IPS-18a (cell line): ENCODE measurements at regions not wholly inside any gene's neighbourhood (a gene's known extent, or its start where the extent isn't known, plus 50 kb on each side); places are given as distances from the start of the nearest gene placed in this dataset.

Experiments used
- H3K27ac ChIP-seq: one replicate; pipeline ENCODE4 v1.5.1; 2013; ENCODE audit warnings: low read length
- H3K27me3 ChIP-seq: one replicate; pipeline ENCODE4 v1.6.1; 2013; ENCODE audit warnings: mild to moderate bottlenecking, low read length; ENCODE audit not compliant: control insufficient read depth, insufficient read depth
- H3K36me3 ChIP-seq: one replicate; pipeline ENCODE4 v1.6.1; 2013; ENCODE audit warnings: low read depth, low read length; ENCODE audit not compliant: control insufficient read depth
- H3K4me1 ChIP-seq: one replicate; pipeline ENCODE4 v1.6.1; 2013; ENCODE audit warnings: low read depth, low read length; ENCODE audit not compliant: control insufficient read depth
- H3K4me3 ChIP-seq: one replicate; pipeline ENCODE4 v1.5.1; 2013; ENCODE audit warnings: low read length
- H3K9ac ChIP-seq: one replicate; pipeline ENCODE4 v1.6.1; 2013; ENCODE audit warnings: mild to moderate bottlenecking, low read length, moderate library complexity
- H3K9me3 ChIP-seq: one replicate; pipeline ENCODE4 v1.6.1; 2013; ENCODE audit warnings: low read depth, low read length; ENCODE audit not compliant: control insufficient read depth

- H3K27me3 ChIP-seq: no peaks in the 10 kb centered on the region
- no peaks in the 10 kb centered on the region for H3K36me3 ChIP-seq
- no peaks in the 10 kb centered on the region for H3K4me1 ChIP-seq
- no peak overlapping the region for H3K9ac ChIP-seq
- H3K27ac ChIP-seq: no peak overlapping the region
- peaks cover 4% of the 10 kb centered on the region for H3K9me3 ChIP-seq
- no peak overlapping the region for H3K4me3 ChIP-seq
Measured at GRCh38 chr22:47816863-47817210, 1054.4 kb downstream of the TBC1D22A start.

GRCh38 chr22:47816121-47816862 lies 1053.8 kb downstream of the TBC1D22A start:
- Histone ChIP-seq H3K9me3 (peaks cover 3% of the 10 kb centered on the region), H3K36me3 (no peaks in the 10 kb centered on the region), H3K4me1 (no peaks in the 10 kb centered on the region), H3K27ac (no peak overlapping the region), H3K4me3 (no peak overlapping the region), H3K9ac (no peak overlapping the region), H3K27me3 (no peaks in the 10 kb centered on the region)

GRCh38 chr22:47814474-47814873 lies 1052.0 kb downstream of the TBC1D22A start:
- Histone ChIP-seq H3K27me3 (no peaks in the 10 kb centered on the region), H3K9me3 (no peaks in the 10 kb centered on the region), H3K27ac (no peak overlapping the region), H3K4me3 (no peak overlapping the region), H3K36me3 (no peaks in the 10 kb centered on the region), H3K9ac (no peak overlapping the region), H3K4me1 (no peaks in the 10 kb centered on the region)

DNA sequence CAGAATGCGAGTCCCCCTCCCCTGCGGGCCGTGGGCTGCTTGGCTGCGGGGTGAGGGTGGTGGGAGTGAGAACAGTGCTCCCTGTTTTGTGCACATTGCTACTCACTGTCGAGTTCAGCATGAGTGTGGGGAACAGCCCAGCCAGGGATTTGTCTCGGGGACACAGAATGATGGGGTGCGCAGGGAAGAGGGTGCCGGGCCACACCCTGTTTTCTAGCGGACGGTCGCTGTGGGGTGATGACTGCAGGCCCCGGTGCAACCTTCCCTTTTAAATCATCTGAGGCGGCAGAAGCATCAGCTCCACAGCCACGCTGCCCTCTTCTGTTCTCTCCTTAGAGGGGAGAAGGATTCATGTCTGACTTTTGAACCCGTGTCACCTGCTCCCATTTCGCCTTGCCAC lies 1051.2 kb downstream of the TBC1D22A start:
- no peak overlapping the region for H3K9ac ChIP-seq
- no peaks in the 10 kb centered on the region for H3K36me3 ChIP-seq
- H3K9me3 ChIP-seq: no peaks in the 10 kb centered on the region
- H3K27me3 ChIP-seq: no peaks in the 10 kb centered on the region
- H3K4me1 ChIP-seq: no peaks in the 10 kb centered on the region
- H3K27ac ChIP-seq: no peak overlapping the region
- no peak overlapping the region for H3K4me3 ChIP-seq

DNA sequence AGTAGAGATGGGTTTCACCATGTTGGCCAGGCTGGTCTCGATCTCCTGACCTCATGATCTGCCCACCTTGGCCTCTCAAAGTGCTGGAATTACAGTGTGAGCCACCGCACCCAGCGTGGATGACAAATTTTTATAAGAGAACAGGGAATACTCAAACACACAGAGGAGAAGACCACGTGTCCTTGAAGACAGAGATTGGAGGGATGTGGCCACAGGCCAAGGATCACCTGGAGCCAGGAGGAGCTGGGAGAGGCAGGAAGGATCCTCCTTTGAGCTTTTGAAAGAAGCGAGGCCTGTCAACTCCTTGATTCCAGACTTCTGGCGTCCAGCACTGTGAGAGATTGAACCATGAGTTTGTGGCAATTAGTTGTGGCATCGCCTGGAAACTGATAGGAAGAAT lies 1049.5 kb downstream of the TBC1D22A start:
- Histone ChIP-seq H3K4me1 (peaks cover 11% of the 10 kb centered on the region), H3K36me3 (no peaks in the 10 kb centered on the region), H3K9me3 (no peaks in the 10 kb centered on the region), H3K9ac (no peak overlapping the region), H3K4me3 (no peak overlapping the region), H3K27ac (no peak overlapping the region), H3K27me3 (no peaks in the 10 kb centered on the region)

DNA sequence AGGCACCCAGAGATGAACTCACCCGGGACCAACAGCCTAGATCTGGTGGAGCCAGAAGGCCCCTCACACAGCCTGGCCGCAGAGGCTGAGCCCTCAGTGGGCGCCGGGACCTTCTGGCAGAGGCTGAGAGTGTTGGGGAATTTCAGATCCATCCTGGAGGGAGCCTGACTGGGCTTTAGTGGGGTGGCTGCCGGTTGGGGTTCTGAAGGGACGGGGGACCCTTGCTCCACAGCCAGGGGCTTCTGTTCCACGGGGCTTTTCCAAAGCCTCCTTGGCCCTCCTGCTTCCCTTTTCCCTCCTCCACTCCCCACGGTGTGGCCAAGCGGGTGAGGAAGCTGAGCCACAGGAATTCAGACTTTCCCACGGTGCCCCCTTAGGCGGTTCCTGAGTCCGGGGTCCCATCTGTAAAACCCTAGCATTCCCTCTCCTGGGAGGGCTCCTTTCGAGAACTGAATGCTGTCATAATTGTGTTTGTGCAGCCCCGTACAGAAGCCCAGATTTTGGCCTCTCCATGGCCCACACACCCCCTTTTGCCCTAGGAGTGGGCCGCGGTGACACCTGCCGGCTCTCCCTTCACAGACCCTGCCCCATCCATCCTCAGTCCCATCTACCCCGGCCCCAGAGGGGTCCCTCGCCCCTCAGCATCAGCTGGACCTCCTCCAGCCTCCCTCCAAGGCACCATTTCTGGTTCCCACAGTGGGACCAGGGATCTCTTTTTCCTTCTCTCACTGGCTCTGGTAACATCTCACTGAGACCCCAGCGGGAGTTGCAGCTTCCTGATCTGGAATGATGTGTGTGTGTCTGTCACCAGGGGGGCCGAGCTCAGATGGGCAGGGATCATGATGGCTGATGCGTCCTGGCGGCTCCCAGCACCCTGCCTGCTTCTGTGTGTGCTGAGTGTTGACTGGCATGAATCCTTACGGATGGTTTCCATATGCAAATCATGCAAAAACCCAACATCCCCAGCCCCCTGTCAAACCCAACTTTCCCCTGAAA lies 1048.4 kb downstream of the TBC1D22A start:
- Histone ChIP-seq H3K36me3 (no peaks in the 10 kb centered on the region), H3K4me3 (no peak overlapping the region), H3K27me3 (no peaks in the 10 kb centered on the region), H3K4me1 (peaks cover 11% of the 10 kb centered on the region), H3K27ac (no peak overlapping the region), H3K9me3 (no peaks in the 10 kb centered on the region), H3K9ac (no peak overlapping the region)

DNA sequence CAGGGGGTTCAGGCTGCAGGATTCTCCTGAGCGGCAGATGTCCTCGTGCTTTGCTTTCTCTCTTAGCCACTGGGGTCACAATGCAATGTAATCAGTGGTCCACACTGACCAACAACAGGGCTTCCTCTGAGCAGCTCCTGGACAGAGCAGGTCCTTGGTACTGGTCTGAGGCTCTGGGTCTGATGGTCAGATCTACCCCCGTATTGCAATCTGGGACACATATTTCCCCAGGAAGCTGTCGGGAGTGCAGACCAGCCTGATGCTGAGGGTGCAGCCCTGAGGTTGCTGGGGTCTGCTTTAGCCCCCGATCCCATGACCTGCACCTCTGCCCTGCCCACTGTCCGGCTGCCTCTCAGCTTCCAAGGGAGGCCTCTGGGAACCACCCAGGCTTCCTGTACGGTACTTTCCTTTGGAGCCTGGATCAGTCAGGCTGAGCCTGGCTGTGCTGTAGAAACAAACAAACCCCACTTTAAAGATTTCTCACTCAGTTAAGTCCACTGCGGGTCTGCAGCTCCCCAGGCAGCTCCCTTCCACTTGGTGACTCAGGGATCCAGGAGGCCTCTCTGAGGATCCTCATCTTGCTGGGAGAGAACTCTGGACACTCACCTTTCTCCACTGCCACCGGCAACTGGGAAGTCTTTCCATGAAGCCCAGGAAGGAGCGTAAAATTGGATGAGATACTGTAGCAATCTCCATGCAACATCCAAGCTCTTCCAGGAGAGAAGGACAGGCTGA lies 1046.6 kb downstream of the TBC1D22A start:
- H3K9me3 ChIP-seq: no peaks in the 10 kb centered on the region

GRCh38 chr22:47808236-47808635 lies 1045.8 kb downstream of the TBC1D22A start:
- no peak overlapping the region for H3K4me3 ChIP-seq
- H3K36me3 ChIP-seq: no peaks in the 10 kb centered on the region
- H3K27ac ChIP-seq: no peak overlapping the region
- H3K4me1 ChIP-seq: peaks cover 11% of the 10 kb centered on the region
- H3K27me3 ChIP-seq: no peaks in the 10 kb centered on the region
- H3K9ac ChIP-seq: no peak overlapping the region
- H3K9me3 ChIP-seq: no peaks in the 10 kb centered on the region

More for the DNA sequence above, 1046.6 kb downstream of the TBC1D22A start:
- H3K36me3 ChIP-seq: no peaks in the 10 kb centered on the region
- H3K9ac ChIP-seq: no peak overlapping the region
- H3K27ac ChIP-seq: no peak overlapping the region
- no peak overlapping the region for H3K4me3 ChIP-seq
- H3K27me3 ChIP-seq: no peaks in the 10 kb centered on the region
- peaks cover 11% of the 10 kb centered on the region for H3K4me1 ChIP-seq

GRCh38 chr22:47807506-47807905 lies 1045.1 kb downstream of the TBC1D22A start:
- Histone ChIP-seq H3K27me3 (no peaks in the 10 kb centered on the region), H3K36me3 (no peaks in the 10 kb centered on the region), H3K9ac (no peak overlapping the region), H3K4me3 (no peak overlapping the region), H3K4me1 (peaks cover 11% of the 10 kb centered on the region), H3K9me3 (no peaks in the 10 kb centered on the region), H3K27ac (no peak overlapping the region)

DNA sequence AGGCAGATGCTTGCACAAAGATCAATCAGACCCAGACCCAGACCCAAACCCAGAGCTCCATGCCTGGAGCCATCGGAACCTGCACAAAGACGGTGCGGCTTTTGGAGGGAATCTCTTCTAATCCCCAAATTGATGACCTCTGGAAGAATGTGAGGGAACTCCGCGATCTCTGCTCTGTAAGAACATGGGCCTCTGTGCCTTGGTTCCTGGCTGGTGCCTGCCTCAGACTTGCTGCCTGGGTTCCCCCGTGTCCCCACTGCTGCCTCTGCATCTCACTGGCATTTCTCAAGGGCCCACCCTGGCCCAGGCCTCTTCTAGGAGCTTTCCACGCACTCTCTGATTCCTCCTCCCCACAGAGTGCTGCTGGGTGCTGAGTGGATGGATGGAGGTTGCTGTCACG lies 1044.4 kb downstream of the TBC1D22A start:
- Histone ChIP-seq H3K9ac (no peak overlapping the region), H3K9me3 (no peaks in the 10 kb centered on the region), H3K36me3 (no peaks in the 10 kb centered on the region), H3K27me3 (no peaks in the 10 kb centered on the region), H3K27ac (no peak overlapping the region), H3K4me3 (no peak overlapping the region), H3K4me1 (peaks cover 11% of the 10 kb centered on the region)

DNA sequence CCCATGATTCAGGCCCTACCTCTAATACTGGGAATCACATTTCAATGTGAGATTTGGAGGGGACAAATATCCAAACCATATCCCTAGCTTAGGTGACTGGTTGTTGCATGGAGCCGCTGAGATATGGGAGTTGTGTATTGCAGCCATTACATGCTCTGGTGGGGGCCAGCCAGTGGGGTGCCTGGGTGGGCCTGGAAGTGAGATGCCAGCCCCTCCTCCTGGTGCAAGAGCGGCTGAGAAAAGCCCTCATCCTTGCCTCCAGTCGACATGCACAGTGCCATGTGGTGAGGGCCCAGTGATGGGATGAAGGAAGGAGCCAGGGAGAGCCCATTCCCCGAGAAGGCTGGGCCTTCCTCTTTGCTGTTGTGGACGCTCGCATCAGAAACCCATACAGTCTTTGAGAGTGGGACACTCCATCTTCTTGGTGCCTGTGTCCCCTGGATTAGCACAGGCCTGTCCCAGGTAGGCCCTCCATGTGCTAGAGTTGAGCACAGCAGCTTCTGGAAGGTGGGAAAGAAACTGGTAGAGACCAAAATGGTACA lies 1043.0 kb downstream of the TBC1D22A start:
- H3K27ac ChIP-seq: no peak overlapping the region
- no peaks in the 10 kb centered on the region for H3K36me3 ChIP-seq
- H3K4me1 ChIP-seq: peaks cover 11% of the 10 kb centered on the region
- H3K4me3 ChIP-seq: no peak overlapping the region
- no peaks in the 10 kb centered on the region for H3K9me3 ChIP-seq
- H3K27me3 ChIP-seq: no peaks in the 10 kb centered on the region
- no peak overlapping the region for H3K9ac ChIP-seq
